ENCODE measurements at regions not wholly inside any gene's neighbourhood (a gene's known extent, or its start where the extent isn't known, plus 50 kb on each side); places are given as distances from the start of the nearest gene placed in this dataset.

- TF ChIP-seq CTCF (IDR thresholded peaks at IDR 0.05; ENCODE audit: insufficient read depth, low read length) (no peak), POLR2AphosphoS5 (IDR thresholded peaks at IDR 0.05; ENCODE audit: low read depth) (no peak)
These were observed 1496.4 kb downstream of the BRD1 start for GRCh38 chr22:48331266-48331665.

Data from HL-60 (cell line).